ENCODE measurements at regions not wholly inside any gene's neighbourhood (a gene's known extent, or its start where the extent isn't known, plus 50 kb on each side); places are given as distances from the start of the nearest gene placed in this dataset.

DNA sequence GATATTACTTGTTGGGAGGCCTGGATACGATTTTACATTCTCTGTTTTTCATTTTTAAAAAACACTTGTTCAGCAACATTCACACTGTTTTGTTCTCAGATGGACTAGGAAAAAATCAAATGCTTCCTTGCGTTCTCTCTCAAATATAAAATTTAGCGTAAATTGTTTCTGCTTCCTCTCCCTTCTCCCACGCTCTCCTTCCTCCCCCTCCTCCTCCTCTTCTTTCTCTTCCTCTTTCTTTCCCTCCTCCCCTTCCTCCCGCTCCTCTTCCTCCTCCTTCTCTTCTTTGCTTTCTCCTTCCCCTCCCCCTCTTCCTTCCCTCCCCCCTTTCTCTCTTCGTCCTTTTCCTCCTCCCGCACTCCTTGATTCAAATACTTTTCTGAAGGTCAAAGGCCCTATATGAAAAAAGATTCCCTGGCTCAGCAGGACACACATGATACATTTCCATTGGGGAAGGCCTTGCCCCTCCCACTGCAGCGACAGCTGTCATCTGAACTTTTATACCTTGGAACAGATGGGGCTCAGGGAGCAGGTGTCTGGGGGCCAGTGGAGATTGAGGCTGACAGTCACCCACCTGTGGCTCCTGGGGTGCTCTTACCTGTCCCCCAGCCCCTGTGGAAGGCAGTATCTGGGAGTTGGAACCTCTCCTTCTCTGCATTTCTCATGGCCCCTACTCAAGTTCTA, 99.4 kb upstream of the SDK2 start:
- H3K9me3 ChIP-seq (ENCODE audit: severe bottlenecking): no peaks in the 10 kb centered on the region
- H3K27me3 ChIP-seq (ENCODE audit: insufficient read depth, low read depth, severe bottlenecking): no peaks in the 10 kb centered on the region
- peaks cover 14% of the 10 kb centered on the region for H3K36me3 ChIP-seq
- no peak for TF ChIP-seq CTCF (IDR thresholded peaks at IDR 0.05; ENCODE audit: low read depth, low read length)
- peak; percentile 95 for DNase-seq
- H3K4me3 ChIP-seq (ENCODE audit: low read depth, low read length): peak overlapping the region; percentile 34
- H3K27ac ChIP-seq: peak overlapping the region; percentile 98

DNA sequence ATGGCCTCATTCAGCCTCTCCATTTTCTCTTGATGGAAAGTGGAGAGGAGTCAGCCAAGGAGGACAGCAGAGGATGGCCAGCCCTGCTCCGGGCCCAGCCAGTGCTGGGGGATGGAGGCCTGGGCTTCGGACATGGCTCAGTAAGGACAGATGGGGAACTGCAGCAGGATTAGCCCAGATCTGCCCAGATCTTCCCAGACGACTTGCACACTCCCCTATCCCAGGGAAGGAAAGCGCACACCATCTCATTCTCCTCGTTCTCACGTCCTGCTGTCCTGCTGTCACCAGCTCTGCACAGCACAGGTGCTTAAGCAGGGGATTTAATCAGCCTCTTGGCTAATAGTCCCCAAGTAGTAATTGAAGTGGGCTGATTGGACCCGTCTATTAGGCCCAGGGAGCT, 100.2 kb upstream of the SDK2 start:
- DNase-seq: peak; percentile 98
- Histone ChIP-seq H3K4me3 (ENCODE audit: low read depth, low read length) (peak overlapping the region; percentile 65), H3K27ac (peak overlapping the region; percentile 98), H3K9me3 (ENCODE audit: severe bottlenecking) (no peaks in the 10 kb centered on the region), H3K36me3 (peaks cover 22% of the 10 kb centered on the region), H3K27me3 (ENCODE audit: insufficient read depth, low read depth, severe bottlenecking) (no peaks in the 10 kb centered on the region)
- 0 out of 2 replicates have a peak, but pooled peaks have one; percentile 7 for TF ChIP-seq CTCF (IDR thresholded peaks at IDR 0.05; ENCODE audit: low read depth, low read length)

- Histone ChIP-seq H3K36me3 (peaks cover 41% of the 10 kb centered on the region), H3K4me3 (ENCODE audit: low read depth, low read length) (peak overlapping the region; percentile 65), H3K9me3 (ENCODE audit: severe bottlenecking) (no peaks in the 10 kb centered on the region), H3K27ac (peak overlapping the region; percentile 98), H3K27me3 (ENCODE audit: insufficient read depth, low read depth, severe bottlenecking) (no peaks in the 10 kb centered on the region)
- DNase-seq: no peak
- TF ChIP-seq CTCF (IDR thresholded peaks at IDR 0.05; ENCODE audit: low read depth, low read length): no peak
Observed at GRCh38 chr17:73746314-73747073, 102.2 kb upstream of the SDK2 start.

- H3K4me3 ChIP-seq (ENCODE audit: low read depth, low read length): peak overlapping the region; percentile 65
- no peaks in the 10 kb centered on the region for H3K27me3 ChIP-seq (ENCODE audit: insufficient read depth, low read depth, severe bottlenecking)
- peak overlapping the region; percentile 98 for H3K27ac ChIP-seq
Observed at GRCh38 chr17:73747221-73748002, 103.2 kb upstream of the SDK2 start.

GRCh38 chr17:73748508-73748907, 104.3 kb upstream of the SDK2 start:
- TF ChIP-seq CTCF (IDR thresholded peaks at IDR 0.05; ENCODE audit: low read depth, low read length): no peak
- no peaks in the 10 kb centered on the region for H3K9me3 ChIP-seq (ENCODE audit: severe bottlenecking)
- peak; percentile 89 for DNase-seq
- H3K27ac ChIP-seq: peak overlapping the region; percentile 98
- peaks cover 56% of the 10 kb centered on the region for H3K36me3 ChIP-seq
- H3K27me3 ChIP-seq (ENCODE audit: insufficient read depth, low read depth, severe bottlenecking): no peaks in the 10 kb centered on the region
- H3K4me3 ChIP-seq (ENCODE audit: low read depth, low read length): peak overlapping the region; percentile 65

More at GRCh38 chr17:73747221-73748002, 103.2 kb upstream of the SDK2 start:
- no peak for DNase-seq
- no peak for TF ChIP-seq CTCF (IDR thresholded peaks at IDR 0.05; ENCODE audit: low read depth, low read length)
- Histone ChIP-seq H3K9me3 (ENCODE audit: severe bottlenecking) (no peaks in the 10 kb centered on the region), H3K36me3 (peaks cover 50% of the 10 kb centered on the region)
